HEK293 (cell line): ENCODE measurements at regions not wholly inside any gene's neighbourhood (a gene's known extent, or its start where the extent isn't known, plus 50 kb on each side); places are given as distances from the start of the nearest gene placed in this dataset.

Source experiments
- CTCF ChIA-PET: fragments of 350-600 bp; formaldehyde crosslinking; extraction: SDS; loops from one replicate; lab custom pipeline; 2021; ENCODE audit warnings: antibody characterized with exemption; lab: Yijun Ruan, JAX
- POLR2A ChIA-PET: fragments of 300-600 bp; formaldehyde crosslinking; extraction: SDS; loops from one replicate; lab custom pipeline; 2020; ENCODE audit warnings: antibody characterized with exemption, inconsistent platforms; lab: Yijun Ruan, JAX
- H3K27ac ChIP-seq: fragments of 200-500 bp; sonication (Bioruptor generic); 2 replicates; pipeline ENCODE4 v1.5.1; 2014; ENCODE audit warnings: low read depth, low read length, control low read depth, inconsistent platforms; ENCODE audit errors: extremely low read depth
- H3K36me3 ChIP-seq, 2 experiments: fragments of 200-500 bp in 1 of 2; sonication (Bioruptor generic) in 1 of 2; 1 replicate in 1 of 2; 2 replicates in 1 of 2; pipeline ENCODE4 v1.5.1; 2014 to 2017; ENCODE audit warnings: inconsistent platforms in 2 of 2, low read length in 2 of 2; ENCODE audit not compliant: control insufficient read depth in 2 of 2, insufficient read depth in 1 of 2
- H3K4me1 ChIP-seq: fragments of 200-500 bp; sonication (Bioruptor generic); 2 replicates; pipeline ENCODE4 v1.5.1; 2014; ENCODE audit warnings: mild to moderate bottlenecking, low read length, inconsistent platforms; ENCODE audit not compliant: control insufficient read depth, insufficient read depth
- H3K4me3 ChIP-seq: 2 replicates; pipeline ENCODE4 v1.5.1; 2011; ENCODE audit warnings: low read depth, mild to moderate bottlenecking, control low read depth, low read length, moderate library complexity
- H3K9me3 ChIP-seq: fragments of 200-500 bp; sonication (Bioruptor generic); 2 replicates; pipeline ENCODE4 v1.5.1; 2014; ENCODE audit warnings: low read depth, low read length, inconsistent platforms; ENCODE audit not compliant: control insufficient read depth, insufficient read depth
- GLI2 ChIP-seq: fragments of 450-650 bp; formaldehyde crosslinking; IDR thresholded peaks from 2 replicates; pipeline ENCODE4; 2017; ENCODE audit warnings: missing biosample characterization, missing genetic modification characterization, low read depth, borderline replicate concordance
- HOXC10 ChIP-seq: sonication (generic); formaldehyde crosslinking; IDR thresholded peaks from 2 replicates; pipeline ENCODE4 v1.8.1; 2023; ENCODE audit warnings: mild to moderate bottlenecking, missing genetic modification reagents
- YY2 ChIP-seq: fragments of 450-650 bp; formaldehyde crosslinking; IDR thresholded peaks from 2 replicates; pipeline ENCODE4 v1.5.1; 2016; ENCODE audit warnings: missing biosample characterization, missing genetic modification characterization
- ZBTB10 ChIP-seq: fragments of 450-650 bp; formaldehyde crosslinking; IDR thresholded peaks from 2 replicates; pipeline ENCODE4 v1.5.1; 2016; ENCODE audit warnings: missing biosample characterization, missing genetic modification characterization
- ZBTB7A ChIP-seq: fragments of 450-650 bp; formaldehyde crosslinking; IDR thresholded peaks from 2 replicates; pipeline ENCODE4 v1.5.1; 2016; ENCODE audit warnings: low read depth, missing biosample characterization, missing genetic modification characterization
- ZFP3 ChIP-seq: fragments of 450-650 bp; formaldehyde crosslinking; IDR thresholded peaks from 2 replicates; pipeline ENCODE4 v1.5.1; 2016; ENCODE audit warnings: low read depth, missing biosample characterization, missing genetic modification characterization
- ZIC2 ChIP-seq: fragments of 450-650 bp; formaldehyde crosslinking; IDR thresholded peaks from 2 replicates; pipeline ENCODE4 v1.5.1; 2016; ENCODE audit warnings: missing biosample characterization, missing genetic modification characterization
- ZNF114 ChIP-seq: fragments of 450-650 bp; formaldehyde crosslinking; IDR thresholded peaks from 2 replicates; pipeline ENCODE4 v1.5.0; 2017; ENCODE audit warnings: missing biosample characterization, missing genetic modification characterization
- ZNF146 ChIP-seq: fragments of 450-650 bp; formaldehyde crosslinking; IDR thresholded peaks from 2 replicates; pipeline ENCODE4 v1.5.1; 2016; ENCODE audit warnings: missing biosample characterization, missing genetic modification characterization
- ZNF18 ChIP-seq: fragments of 450-650 bp; formaldehyde crosslinking; IDR thresholded peaks from 2 replicates; pipeline ENCODE4 v1.5.1; 2016; ENCODE audit warnings: missing biosample characterization, missing genetic modification characterization
- ZNF214 ChIP-seq: fragments of 450-650 bp; formaldehyde crosslinking; IDR thresholded peaks from 2 replicates; pipeline ENCODE4 v1.5.1; 2017; ENCODE audit warnings: missing biosample characterization, mild to moderate bottlenecking, missing genetic modification characterization, borderline replicate concordance
- ZNF24 ChIP-seq: fragments of 450-650 bp; formaldehyde crosslinking; IDR thresholded peaks from 2 replicates; pipeline ENCODE4 v1.5.1; 2016; ENCODE audit warnings: missing biosample characterization, missing genetic modification characterization
- ZNF350 ChIP-seq: fragments of 450-650 bp; formaldehyde crosslinking; IDR thresholded peaks from 2 replicates; pipeline ENCODE4 v1.5.0; 2017; ENCODE audit warnings: missing biosample characterization, mild to moderate bottlenecking, missing genetic modification characterization
- ZNF426 ChIP-seq: fragments of 450-650 bp; formaldehyde crosslinking; IDR thresholded peaks from 2 replicates; pipeline ENCODE4 v1.5.1; 2017; ENCODE audit warnings: missing biosample characterization, missing genetic modification characterization, mild to moderate bottlenecking, inconsistent platforms, moderate library complexity
- ZNF514 ChIP-seq: fragments of 450-650 bp; formaldehyde crosslinking; IDR thresholded peaks from 2 replicates; pipeline ENCODE4 v1.5.1; 2016; ENCODE audit warnings: missing biosample characterization, missing genetic modification characterization
- ZNF521 ChIP-seq: fragments of 450-650 bp; formaldehyde crosslinking; IDR thresholded peaks from 2 replicates; pipeline ENCODE4 v1.5.1; 2017; ENCODE audit warnings: missing biosample characterization, mild to moderate bottlenecking, missing genetic modification characterization
- ZNF530 ChIP-seq: fragments of 450-650 bp; formaldehyde crosslinking; IDR thresholded peaks from 2 replicates; pipeline ENCODE4 v1.5.1; 2016; ENCODE audit warnings: low read depth, missing biosample characterization, missing genetic modification characterization
- ZNF610 ChIP-seq: fragments of 450-650 bp; formaldehyde crosslinking; IDR thresholded peaks from 2 replicates; pipeline ENCODE4 v1.5.1; 2016; ENCODE audit warnings: missing biosample characterization, missing genetic modification characterization, borderline replicate concordance
- ZNF76 ChIP-seq: fragments of 450-650 bp; formaldehyde crosslinking; IDR thresholded peaks from 2 replicates; pipeline ENCODE4; 2016; ENCODE audit warnings: low read depth, missing biosample characterization, missing genetic modification characterization, borderline replicate concordance
- ZNF843 ChIP-seq: fragments of 450-650 bp; formaldehyde crosslinking; IDR thresholded peaks from 2 replicates; pipeline ENCODE4 v1.5.1; 2016; ENCODE audit warnings: missing biosample characterization, missing genetic modification characterization
- ZXDB ChIP-seq: fragments of 450-650 bp; formaldehyde crosslinking; IDR thresholded peaks from 2 replicates; pipeline ENCODE4 v1.5.1; 2016; ENCODE audit warnings: missing biosample characterization, missing genetic modification characterization
- TF ChIP-seq, protein P1 (sequence below): fragments of 450-650 bp; formaldehyde crosslinking; IDR thresholded peaks from 2 replicates; pipeline ENCODE4 v1.5.1; 2016; ENCODE audit warnings: missing biosample characterization, missing genetic modification characterization
- TF ChIP-seq, protein P2 (sequence below): fragments of 450-650 bp; formaldehyde crosslinking; IDR thresholded peaks from 2 replicates; pipeline ENCODE4 v1.5.1; 2016; ENCODE audit warnings: missing biosample characterization, missing genetic modification characterization
- TF ChIP-seq, protein P3 (sequence below): fragments of 450-650 bp; formaldehyde crosslinking; IDR thresholded peaks from 2 replicates; pipeline ENCODE4 v1.5.1; 2016; ENCODE audit warnings: missing biosample characterization, missing genetic modification characterization

GRCh38 chr5:2663489-2663888 is 88.0 kb downstream of the IRX2 start:
- no peaks in the 10 kb centered on the region for H3K36me3 ChIP-seq
- ChIA-PET POLR2A (no interaction called here), CTCF (no interaction called here)
- TF ChIP-seq ZNF426 (tag by site-specific recombination) (no peak), ZNF521 (tag by site-specific recombination) (no peak)
- TF ChIP-seq, protein P1, sequence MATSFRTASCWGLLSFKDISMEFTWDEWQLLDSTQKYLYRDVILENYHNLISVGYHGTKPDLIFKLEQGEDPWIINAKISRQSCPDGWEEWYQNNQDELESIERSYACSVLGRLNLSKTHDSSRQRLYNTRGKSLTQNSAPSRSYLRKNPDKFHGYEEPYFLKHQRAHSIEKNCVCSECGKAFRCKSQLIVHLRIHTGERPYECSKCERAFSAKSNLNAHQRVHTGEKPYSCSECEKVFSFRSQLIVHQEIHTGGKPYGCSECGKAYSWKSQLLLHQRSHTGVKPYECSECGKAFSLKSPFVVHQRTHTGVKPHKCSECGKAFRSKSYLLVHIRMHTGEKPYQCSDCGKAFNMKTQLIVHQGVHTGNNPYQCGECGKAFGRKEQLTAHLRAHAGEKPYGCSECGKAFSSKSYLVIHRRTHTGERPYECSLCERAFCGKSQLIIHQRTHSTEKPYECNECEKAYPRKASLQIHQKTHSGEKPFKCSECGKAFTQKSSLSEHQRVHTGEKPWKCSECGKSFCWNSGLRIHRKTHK, result no peak
- TF ChIP-seq, protein P2, sequence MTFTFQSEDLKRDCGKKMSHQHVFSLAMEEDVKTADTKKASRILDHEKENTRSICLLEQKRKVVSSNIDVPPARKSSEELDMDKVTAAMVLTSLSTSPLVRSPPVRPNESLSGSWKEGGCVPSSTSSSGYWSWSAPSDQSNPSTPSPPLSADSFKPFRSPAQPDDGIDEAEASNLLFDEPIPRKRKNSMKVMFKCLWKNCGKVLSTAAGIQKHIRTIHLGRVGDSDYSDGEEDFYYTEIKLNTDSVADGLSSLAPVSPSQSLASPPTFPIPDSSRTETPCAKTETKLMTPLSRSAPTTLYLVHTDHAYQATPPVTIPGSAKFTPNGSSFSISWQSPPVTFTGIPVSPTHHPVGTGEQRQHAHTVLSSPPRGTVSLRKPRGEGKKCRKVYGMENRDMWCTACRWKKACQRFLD (tag by site-specific recombination), result no peak
- no peaks in the 10 kb centered on the region for H3K9me3 ChIP-seq
- no peaks in the 10 kb centered on the region for H3K4me1 ChIP-seq
- no peak overlapping the region for H3K4me3 ChIP-seq
- no peak overlapping the region for H3K27ac ChIP-seq

DNA sequence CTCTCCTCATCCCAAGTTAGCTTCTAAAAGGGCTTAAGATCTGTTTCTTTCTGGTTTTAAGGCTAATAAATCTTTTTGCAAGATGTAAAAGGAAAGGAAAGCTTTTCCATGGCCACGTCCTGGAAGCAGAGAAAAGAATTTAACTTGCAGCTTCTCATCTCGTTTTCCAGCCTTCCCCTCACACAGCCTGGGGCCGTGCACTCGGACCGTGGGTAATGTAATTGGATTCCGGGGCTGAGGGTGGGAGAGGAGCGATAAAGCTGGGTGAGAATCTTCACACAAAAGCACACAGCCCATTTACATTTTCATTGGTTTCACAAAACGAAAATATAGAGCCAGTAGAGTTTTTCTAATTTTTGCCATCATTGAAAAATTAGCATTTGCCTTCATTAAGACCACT is 91.2 kb downstream of the IRX2 start:
- ChIA-PET POLR2A (no interaction called here), CTCF (interaction anchor here (0.7 kb wide), 1 partner anchor 97 kb away, joined by 3 read pairs; no protein-coding TSS in a partner anchor)

GRCh38 chr5:2658881-2659470 is 92.5 kb downstream of the IRX2 start:
- Histone ChIP-seq H3K4me3 (no peak overlapping the region), H3K4me1 (no peaks in the 10 kb centered on the region), H3K36me3 (no peaks in the 10 kb centered on the region), H3K9me3 (no peaks in the 10 kb centered on the region), H3K27ac (no peak overlapping the region)
- POLR2A ChIA-PET, result no interaction called here
- CTCF ChIA-PET, result no interaction called here
- TF ChIP-seq ZBTB7A (tag by site-specific recombination), result no peak
- TF ChIP-seq ZNF18, result no peak
- no peak for TF ChIP-seq ZNF350 (tag by site-specific recombination)
- TF ChIP-seq ZXDB (tag by site-specific recombination), result no peak
- no peak for TF ChIP-seq GLI2 (tag by site-specific recombination)
- no peak for TF ChIP-seq ZNF24 (tag by site-specific recombination)
- TF ChIP-seq ZFP3 (tag by site-specific recombination), result no peak
- TF ChIP-seq ZBTB10, result no peak
- TF ChIP-seq ZNF514 (tag by site-specific recombination), result no peak
- no peak for TF ChIP-seq ZNF610
- TF ChIP-seq HOXC10 (CRISPR knock-in tag), result no peak
- TF ChIP-seq ZNF114 (tag by site-specific recombination), result no peak
- no peak for TF ChIP-seq ZNF843 (tag by site-specific recombination)
- no peak for TF ChIP-seq YY2 (tag by site-specific recombination)
- TF ChIP-seq, protein P1, result no peak
- no peak for TF ChIP-seq ZIC2

More for the DNA sequence above, 91.2 kb downstream of the IRX2 start:
- no peak for TF ChIP-seq ZNF146 (tag by site-specific recombination)
- TF ChIP-seq ZNF530 (tag by site-specific recombination), result no peak
- TF ChIP-seq, protein P3, sequence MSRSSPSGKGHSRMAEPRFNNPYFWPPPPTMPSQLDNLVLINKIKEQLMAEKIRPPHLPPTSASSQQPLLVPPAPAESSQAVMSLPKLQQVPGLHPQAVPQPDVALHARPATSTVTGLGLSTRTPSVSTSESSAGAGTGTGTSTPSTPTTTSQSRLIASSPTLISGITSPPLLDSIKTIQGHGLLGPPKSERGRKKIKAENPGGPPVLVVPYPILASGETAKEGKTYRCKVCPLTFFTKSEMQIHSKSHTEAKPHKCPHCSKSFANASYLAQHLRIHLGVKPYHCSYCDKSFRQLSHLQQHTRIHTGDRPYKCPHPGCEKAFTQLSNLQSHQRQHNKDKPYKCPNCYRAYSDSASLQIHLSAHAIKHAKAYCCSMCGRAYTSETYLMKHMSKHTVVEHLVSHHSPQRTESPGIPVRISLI (tag by site-specific recombination), result no peak
- TF ChIP-seq ZNF214, result no peak
- no peak for TF ChIP-seq ZNF76 (tag by site-specific recombination)
- Histone ChIP-seq H3K36me3 (no peaks in the 10 kb centered on the region), H3K4me3 (no peak overlapping the region), H3K27ac (no peak overlapping the region), H3K9me3 (no peaks in the 10 kb centered on the region), H3K4me1 (no peaks in the 10 kb centered on the region)
